ENCODE measurements at regions not wholly inside any gene's neighbourhood (a gene's known extent, or its start where the extent isn't known, plus 50 kb on each side); places are given as distances from the start of the nearest gene placed in this dataset.

GRCh38 chrX:74063426-74064155 is 211.1 kb upstream of the XIST start:
- Histone ChIP-seq H2BK20ac (ENCODE audit: low read depth, low read length) (no peak overlapping the region), H3K79me1 (ENCODE audit: low read depth in 1 of 2, low read length in 2 of 2) (no peaks in the 10 kb centered on the region)
- TF ChIP-seq CTCF (conservative IDR thresholded peaks at IDR 0.05; ENCODE audit: low read depth, low read length): no peak
- TF ChIP-seq RFX5 (IDR thresholded peaks at IDR 0.05; ENCODE audit: low read depth, low read length): no peak
- no peak for TF ChIP-seq MAFK (IDR thresholded peaks at IDR 0.05; ENCODE audit: low read depth, low read length)
- no peak for TF ChIP-seq CHD1 (IDR thresholded peaks at IDR 0.05; ENCODE audit: low read depth, low read length)
- no peak for TF ChIP-seq RCOR1 (IDR thresholded peaks at IDR 0.05; ENCODE audit: insufficient replicate concordance, low read length)
- no peak for TF ChIP-seq MXI1 (IDR thresholded peaks at IDR 0.05; ENCODE audit: borderline replicate concordance, low read depth, low read length)
- TF ChIP-seq POLR2A (IDR thresholded peaks at IDR 0.05; ENCODE audit: low read depth, low read length): no peak
- TF ChIP-seq CEBPB (IDR thresholded peaks at IDR 0.05; ENCODE audit: low read depth, low read length): no peak
- TF ChIP-seq MAZ (IDR thresholded peaks at IDR 0.05; ENCODE audit: borderline replicate concordance, low read depth, low read length): no peak
- TF ChIP-seq NFE2L2 (IDR thresholded peaks at IDR 0.05; ENCODE audit: low read depth, low read length): no peak
- TF ChIP-seq USF2 (IDR thresholded peaks at IDR 0.05; ENCODE audit: low read depth, low read length): no peak

More at GRCh38 chrX:74063426-74064155, 211.1 kb upstream of the XIST start:
- Histone ChIP-seq H2AK5ac (ENCODE audit: low read depth, low read length) (no peak overlapping the region), H4K5ac (ENCODE audit: low read depth, low read length) (no peak overlapping the region), H3K9me3 (ENCODE audit: control insufficient read depth, insufficient read depth, low read length) (no peaks in the 10 kb centered on the region), H3K23ac (ENCODE audit: low read depth, low read length) (no peak overlapping the region), H2AK9ac (replicated peaks; ENCODE audit: low read depth, low read length, poor library complexity) (no peak overlapping the region), H3K14ac (replicated peaks; ENCODE audit: low read depth, low read length) (no peak overlapping the region), H3K9me1 (ENCODE audit: insufficient read depth, low read length) (no peaks in the 10 kb centered on the region; the same call in 1 of the 2 replicates), H2AFZ (replicated peaks; ENCODE audit: low read length, poor library complexity) (no peak overlapping the region), H4K8ac (ENCODE audit: low read depth in 2 of 2, low read length in 2 of 2) (no peak overlapping the region), H3K4me2 (ENCODE audit: low read depth, low read length) (no peak overlapping the region), H2BK120ac (ENCODE audit: low read depth, low read length) (no peak overlapping the region), H3K27ac (ENCODE audit: insufficient read depth, low read length) (no peak overlapping the region), H3K4ac (ENCODE audit: low read depth, low read length) (no peak overlapping the region), H3K27me3 (ENCODE audit: control insufficient read depth, insufficient read depth, low read length) (peaks cover 7% of the 10 kb centered on the region), H4K91ac (ENCODE audit: insufficient read depth, low read depth, low read length) (no peak overlapping the region), H2BK5ac (ENCODE audit: low read depth, low read length, poor library complexity, severe bottlenecking) (no peak overlapping the region), H4K20me1 (ENCODE audit: insufficient read depth, low read length) (no peaks in the 10 kb centered on the region), H2BK15ac (ENCODE audit: low read depth, low read length) (no peak overlapping the region), H3K36me3 (ENCODE audit: control insufficient read depth, insufficient read depth, low read length) (no peaks in the 10 kb centered on the region), H3K9ac (ENCODE audit: low read depth, low read length) (no peak overlapping the region), H3K56ac (ENCODE audit: extremely low read depth, insufficient read depth, low read length) (no peak overlapping the region), H3K18ac (ENCODE audit: low read depth, low read length) (no peak overlapping the region), H3K4me3 (ENCODE audit: insufficient read depth, low read depth, low read length) (no peak overlapping the region), H3K4me1 (ENCODE audit: control insufficient read depth, insufficient read depth, low read length) (no peaks in the 10 kb centered on the region)
- ChIA-PET POLR2A (ENCODE audit: unreplicated experiment) (no interaction called here), CTCF (no interaction called here)
- ATAC-seq (ENCODE audit: low read depth): no peak
- DNase-seq: no peak
- WGBS, 2 experiments (ENCODE audit: extremely low coverage in 2 of 2, insufficient read length in 1 of 2): no CpG with 5 or more reads among the region's 1 CpG
- no TSS peak for BruUV-seq (replicated peaks)
- dilution Hi-C loops (cut with HindIII; ENCODE audit: low sequenced_read_pairs, unreplicated experiment): no loop called here
- intact Hi-C loops (cut with micrococcal nuclease): no loop called here
- in situ Hi-C loops (cut with MboI; ENCODE audit: low sequenced_read_pairs): no loop called here

Data from IMR-90 (cell line).